Esophagus muscularis mucosa (tissue), 4 donors: ENCODE measurements at regions not wholly inside any gene's neighbourhood (a gene's known extent, or its start where the extent isn't known, plus 50 kb on each side); places are given as distances from the start of the nearest gene placed in this dataset.
A peak's percentile ranks its signal among the peaks of the same experiment; 100 is the strongest.

ENCODE experiments used
- DNase-seq: peaks from one replicate; pipeline ENCODE4 v3.0.0-alpha.2; 2017; ENCODE audit errors: extremely low spot score
- H3K27ac ChIP-seq, 4 donors: fragments of 200-600 bp; sonication (generic); replicated peaks in 1 of 4; 1 replicate in 3 of 4; 2 replicates in 1 of 4; pipeline ENCODE4 v1.5.1; 2016 to 2019; ENCODE audit warnings: mild to moderate bottlenecking in 1 of 4
- H3K27me3 ChIP-seq, 4 donors: fragments of 200-600 bp; sonication (generic); one replicate each; pipeline versions ENCODE4 v1.5.1 to v1.6.0; 2016 to 2019
- H3K36me3 ChIP-seq, 4 donors: fragments of 200-600 bp; sonication (generic); one replicate each; pipeline ENCODE4 v1.5.1; 2016 to 2019
- H3K4me1 ChIP-seq, 4 donors: fragments of 200-600 bp; sonication (generic); one replicate each; pipeline ENCODE4 v1.5.1; 2016 to 2019
- H3K4me3 ChIP-seq, 4 donors: fragments of 200-600 bp; sonication (generic); 1 replicate in 2 of 4; 2 replicates in 2 of 4; pipeline ENCODE4 v1.5.1; 2016 to 2019; ENCODE audit warnings: mild to moderate bottlenecking in 4 of 4, moderate library complexity in 1 of 4
- H3K9me3 ChIP-seq, 4 donors: fragments of 200-600 bp; sonication (generic); 1 replicate in 3 of 4; 2 replicates in 1 of 4; pipeline ENCODE4 v1.5.1; 2016 to 2019
- EP300 ChIP-seq: sonication (generic); formaldehyde crosslinking; IDR thresholded peaks from one replicate; pipeline ENCODE4 v1.6.1; 2017; ENCODE audit warnings: antibody characterized with exemption
- POLR2A ChIP-seq: fragments of 450-650 bp; IDR thresholded peaks from one replicate; pipeline ENCODE4 v1.6.1; 2017; ENCODE audit warnings: antibody characterized with exemption, moderate library complexity, mild to moderate bottlenecking, low read depth
- POLR2AphosphoS5 ChIP-seq, 2 donors: sonication (generic); formaldehyde crosslinking; IDR thresholded peaks; one replicate each; pipeline ENCODE4 v1.6.1; 2017; ENCODE audit warnings: antibody characterized with exemption in 2 of 2
- WGBS: methylation state at CpG from one replicate; pipeline ENCODE4 v1.1.5; 2018; 5-methylcytosine and 5-hydroxymethylcytosine counted together
- intact Hi-C: fragments of 100-400 bp; cut with DNase I; formaldehyde crosslinking; loops from one replicate; pipeline ENCODE4 v1.15.1; 2023
- TF ChIP-seq, protein P1 (sequence below), 3 experiments: fragments of 200-600 bp in 2 of 3; fragments of 450-650 bp in 1 of 3; sonication (generic) in 2 of 3; IDR thresholded peaks; one replicate each; pipeline ENCODE4 v1.5.1; 2017 to 2019; ENCODE audit warnings: antibody characterized with exemption in 3 of 3, mild to moderate bottlenecking in 2 of 3, moderate library complexity in 1 of 3

DNA sequence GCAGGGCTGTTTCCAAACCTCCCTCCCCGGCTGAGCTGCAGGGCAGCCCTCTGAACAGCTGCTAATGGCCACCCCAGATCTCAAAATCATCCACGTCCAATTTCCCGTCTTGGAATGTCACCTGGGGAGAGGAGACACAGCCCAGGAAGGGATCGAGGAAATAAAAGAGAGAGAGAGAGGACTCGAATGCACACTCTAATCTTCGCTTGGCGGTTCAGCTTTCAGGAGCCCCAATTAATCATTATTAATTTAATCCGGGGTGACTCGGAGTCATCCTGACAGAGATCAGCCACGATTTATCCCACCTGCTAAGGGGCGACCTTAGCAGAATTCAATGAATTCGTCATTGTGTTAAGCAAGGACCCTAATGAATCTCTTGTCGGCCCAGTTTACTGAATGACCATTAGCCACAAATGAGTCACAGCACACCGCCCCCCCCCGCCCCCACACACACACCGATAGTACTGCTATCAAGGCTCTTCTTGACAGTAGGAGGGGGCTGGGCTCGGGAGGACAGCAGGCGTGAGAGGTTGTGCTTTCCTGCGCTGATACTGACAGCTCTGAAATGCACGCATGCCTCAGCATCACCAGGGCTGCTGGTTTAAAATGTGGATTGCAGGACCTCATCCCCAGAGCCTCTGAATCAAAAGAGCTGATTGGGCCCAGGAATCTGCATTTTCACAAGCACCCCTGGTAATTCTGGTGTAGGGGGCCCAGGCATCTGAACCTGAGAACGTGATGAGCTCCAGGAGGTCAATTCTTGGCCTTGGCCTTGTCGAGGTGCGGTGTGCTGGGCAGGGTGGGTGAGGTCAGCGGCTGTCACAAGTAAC lies 190.0 kb upstream of the CIBAR2 start:
- TF ChIP-seq POLR2AphosphoS5 (IDR thresholded peaks at IDR 0.05) (no peak), EP300 (no peak), POLR2A (no peak)
- TF ChIP-seq, protein P1, sequence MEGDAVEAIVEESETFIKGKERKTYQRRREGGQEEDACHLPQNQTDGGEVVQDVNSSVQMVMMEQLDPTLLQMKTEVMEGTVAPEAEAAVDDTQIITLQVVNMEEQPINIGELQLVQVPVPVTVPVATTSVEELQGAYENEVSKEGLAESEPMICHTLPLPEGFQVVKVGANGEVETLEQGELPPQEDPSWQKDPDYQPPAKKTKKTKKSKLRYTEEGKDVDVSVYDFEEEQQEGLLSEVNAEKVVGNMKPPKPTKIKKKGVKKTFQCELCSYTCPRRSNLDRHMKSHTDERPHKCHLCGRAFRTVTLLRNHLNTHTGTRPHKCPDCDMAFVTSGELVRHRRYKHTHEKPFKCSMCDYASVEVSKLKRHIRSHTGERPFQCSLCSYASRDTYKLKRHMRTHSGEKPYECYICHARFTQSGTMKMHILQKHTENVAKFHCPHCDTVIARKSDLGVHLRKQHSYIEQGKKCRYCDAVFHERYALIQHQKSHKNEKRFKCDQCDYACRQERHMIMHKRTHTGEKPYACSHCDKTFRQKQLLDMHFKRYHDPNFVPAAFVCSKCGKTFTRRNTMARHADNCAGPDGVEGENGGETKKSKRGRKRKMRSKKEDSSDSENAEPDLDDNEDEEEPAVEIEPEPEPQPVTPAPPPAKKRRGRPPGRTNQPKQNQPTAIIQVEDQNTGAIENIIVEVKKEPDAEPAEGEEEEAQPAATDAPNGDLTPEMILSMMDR (IDR thresholded peaks at IDR 0.05): no peak
- no peaks in the 10 kb centered on the region for H3K9me3 ChIP-seq
- H3K4me3 ChIP-seq: no peak overlapping the region
- intact Hi-C loops: loop anchor here (10.0 kb wide), 1 partner anchor 413 kb away; no protein-coding TSS in a partner anchor
- H3K4me1 ChIP-seq: peaks cover 19 to 58% (median 47%) of the 10 kb centered on the region in 4 donors
- WGBS: 68% methylated on average over 21 of the region's 24 CpGs
- DNase-seq: no peak
- no peak overlapping the region for H3K27ac ChIP-seq
- H3K27me3 ChIP-seq: no peaks in the 10 kb centered on the region
- H3K36me3 ChIP-seq: no peaks in the 10 kb centered on the region

DNA sequence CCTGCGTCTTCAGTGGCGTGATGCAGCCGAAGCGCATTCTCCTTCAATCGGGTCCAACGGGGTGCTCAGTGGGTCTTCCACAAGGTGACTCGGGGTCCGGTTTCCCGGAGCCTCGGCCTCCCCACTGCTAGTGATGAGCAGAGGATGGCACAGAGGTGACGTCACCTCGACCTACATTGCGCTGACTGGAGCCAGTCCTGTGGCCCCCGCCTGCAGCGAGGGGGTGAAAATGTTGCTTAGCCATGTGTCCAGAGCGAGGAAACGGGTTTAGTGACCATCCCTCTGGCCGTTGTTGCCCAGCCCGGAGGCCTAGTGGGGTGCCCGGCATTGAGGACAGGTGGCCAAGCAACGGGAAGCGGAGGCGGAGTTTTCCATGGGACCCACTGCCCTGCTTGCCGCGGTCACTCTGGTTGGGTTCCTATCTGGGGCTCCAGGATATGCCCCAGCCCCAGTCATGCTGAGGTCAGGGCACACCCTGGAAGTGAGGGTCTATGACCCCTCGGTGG lies 190.6 kb upstream of the CIBAR2 start:
- intact Hi-C loops: loop anchor here (10.0 kb wide), 1 partner anchor 412 kb away; no protein-coding TSS in a partner anchor
- Histone ChIP-seq H3K27ac (no peak overlapping the region), H3K4me3 (peak overlapping the region in 2 of 4 donors; percentile 8), H3K27me3 (no peaks in the 10 kb centered on the region), H3K9me3 (no peaks in the 10 kb centered on the region), H3K36me3 (no peaks in the 10 kb centered on the region), H3K4me1 (peaks cover 25 to 63% (median 50%) of the 10 kb centered on the region in 4 donors)
- DNase-seq: no peak
- WGBS: 23% methylated on average over 4 of the region's 26 CpGs
- TF ChIP-seq, protein P1 (IDR thresholded peaks at IDR 0.05): no peak
- TF ChIP-seq POLR2AphosphoS5 (IDR thresholded peaks at IDR 0.05): no peak
- TF ChIP-seq POLR2A: no peak

DNA sequence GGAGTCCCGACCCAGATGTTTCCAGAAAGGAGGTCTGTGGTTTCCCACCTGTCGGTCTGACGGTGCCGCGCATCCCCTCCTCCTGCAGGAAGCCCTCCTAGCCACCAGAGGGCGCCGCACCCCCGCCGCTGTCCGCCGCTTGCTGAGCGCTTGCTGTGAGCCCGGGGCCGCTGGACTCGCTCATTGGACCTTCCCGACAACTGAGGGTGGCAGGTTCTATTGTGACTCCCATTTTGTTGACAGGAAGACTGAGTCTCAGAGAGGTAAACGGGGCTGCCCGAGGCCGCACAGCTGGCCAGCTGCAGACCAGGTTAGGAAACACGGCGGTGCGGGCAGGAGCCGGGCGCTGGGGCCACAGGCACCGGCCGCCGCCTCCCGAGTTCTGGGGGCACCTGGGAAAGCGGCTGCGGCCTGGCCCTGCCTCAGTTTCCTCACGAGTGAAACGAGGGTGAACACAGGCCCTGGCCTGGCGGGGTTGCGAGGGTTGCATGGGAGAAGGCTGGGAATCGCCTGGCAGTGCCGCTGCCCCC lies 191.1 kb upstream of the CIBAR2 start:
- Histone ChIP-seq H3K27me3 (no peaks in the 10 kb centered on the region), H3K9me3 (no peaks in the 10 kb centered on the region), H3K36me3 (no peaks in the 10 kb centered on the region), H3K27ac (no peak overlapping the region), H3K4me3 (peak overlapping the region in 2 of 4 donors; percentile 8), H3K4me1 (peaks cover 28 to 67% (median 52%) of the 10 kb centered on the region in 4 donors)
- DNase-seq: no peak
- TF ChIP-seq EP300 (no peak), POLR2AphosphoS5 (IDR thresholded peaks at IDR 0.05) (peak in 1 of 2 donors; percentile 35)
- TF ChIP-seq, protein P1 (IDR thresholded peaks at IDR 0.05): peak; percentile 91 to 98 (median 96)
- intact Hi-C loops: loop anchor here (10.0 kb wide), 1 partner anchor 411 kb away; no protein-coding TSS in a partner anchor
- WGBS: 81% methylated on average over 14 of the region's 36 CpGs

DNA sequence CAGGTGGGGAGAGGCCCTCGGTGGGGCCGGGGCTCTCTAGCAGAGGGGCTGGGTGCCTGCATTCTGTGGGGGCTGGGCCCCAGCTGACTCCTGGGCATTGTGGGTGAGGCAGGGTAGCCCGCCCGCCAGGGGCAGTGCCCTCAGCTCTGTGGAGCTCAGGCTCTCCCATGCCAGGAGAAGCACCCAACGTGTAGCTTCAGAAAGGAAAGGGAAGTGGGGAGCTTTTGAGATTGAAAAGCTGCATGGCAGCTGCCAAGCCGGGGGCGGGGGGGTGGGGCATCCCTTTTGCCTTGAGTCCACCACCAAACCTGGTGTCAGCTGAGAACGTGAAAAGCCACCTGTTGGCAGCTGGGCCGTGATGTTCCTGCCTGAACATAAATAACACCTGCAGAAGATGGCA lies 192.1 kb upstream of the CIBAR2 start:
- WGBS: 82% methylated on average over 4 of the region's 9 CpGs
- H3K27ac ChIP-seq: no peak overlapping the region
- DNase-seq: no peak
- no peak overlapping the region for H3K4me3 ChIP-seq
- no peaks in the 10 kb centered on the region for H3K9me3 ChIP-seq
- TF ChIP-seq, protein P1 (IDR thresholded peaks at IDR 0.05): no peak
- TF ChIP-seq POLR2AphosphoS5 (IDR thresholded peaks at IDR 0.05): no peak
- no peak for TF ChIP-seq POLR2A
- TF ChIP-seq EP300: no peak
- intact Hi-C loops: loop anchor here (10.0 kb wide), 1 partner anchor 410 kb away; no protein-coding TSS in a partner anchor
- no peaks in the 10 kb centered on the region for H3K27me3 ChIP-seq
- peaks cover 28 to 76% (median 61%) of the 10 kb centered on the region in 4 donors for H3K4me1 ChIP-seq
- no peaks in the 10 kb centered on the region for H3K36me3 ChIP-seq
